Endothelial cell of umbilical vein (primary cell): ENCODE measurements at regions not wholly inside any gene's neighbourhood (a gene's known extent, or its start where the extent isn't known, plus 50 kb on each side); places are given as distances from the start of the nearest gene placed in this dataset.

Experiments used
- BruUV-seq: library from RNA; stranded (reverse); fragments of 400-500 nt; replicated peaks from 2 replicates; lab custom pipeline; 2021; lab: Mats Ljungman, UMichigan
- CTCF ChIA-PET: fragments of 300-600, 350-600 bp; sonication (Branson Sonifier 250); formaldehyde crosslinking; loops from one replicate; lab custom pipeline; 2021; ENCODE audit warnings: antibody characterized with exemption, inconsistent platforms; lab: Charles Lee
- POLR2A ChIA-PET: fragments of 300-600, 350-600 bp; sonication (Branson Sonifier 250); formaldehyde crosslinking; loops from one replicate; lab custom pipeline; 2021; ENCODE audit warnings: antibody characterized with exemption, inconsistent platforms; lab: Charles Lee
- DNase-seq: peaks from one replicate; pipeline ENCODE4 v3.0.0-alpha.2; 2011; ENCODE audit warnings: low read depth, low spot score
- FAIRE-seq: peaks from 2 replicates; lab custom pipeline; 2011; peaks lifted over from hg19 to GRCh38; lab: Jason Lieb, UNC
- H2AFZ ChIP-seq: 2 replicates; pipeline ENCODE4 v1.6.0; 2012; ENCODE audit warnings: low read depth, low read length, control low read depth, inconsistent platforms
- H3K27ac ChIP-seq: 2 replicates; pipeline ENCODE4 v1.5.1; 2011; ENCODE audit warnings: low read depth, mild to moderate bottlenecking, control low read depth, low read length, moderate library complexity; ENCODE audit not compliant: insufficient read depth
- H3K27me3 ChIP-seq, 2 experiments: 2 replicates each; pipeline versions ENCODE4 v1.6.0 to v1.6.1; 2011; ENCODE audit warnings: low read length in 2 of 2, mixed read lengths in 1 of 2; ENCODE audit not compliant: control insufficient read depth in 2 of 2, insufficient read depth in 2 of 2
- H3K36me3 ChIP-seq, 2 experiments: 2 replicates in 1 of 2; 3 replicates in 1 of 2; pipeline ENCODE4 v1.5.1; 2011; ENCODE audit warnings: low read length in 2 of 2, mild to moderate bottlenecking in 1 of 2, moderate library complexity in 1 of 2; ENCODE audit not compliant: control insufficient read depth in 2 of 2, insufficient read depth in 2 of 2; ENCODE audit errors: extremely low read depth in 1 of 2
- H3K4me1 ChIP-seq: 3 replicates; pipeline ENCODE4 v1.5.1; 2011; ENCODE audit warnings: mild to moderate bottlenecking, low read length; ENCODE audit not compliant: control insufficient read depth, insufficient read depth; ENCODE audit errors: extremely low read depth
- H3K4me2 ChIP-seq: 2 replicates; pipeline ENCODE4 v1.6.1; 2011; ENCODE audit warnings: low read length, control low read depth, mixed read lengths; ENCODE audit not compliant: insufficient read depth
- H3K4me3 ChIP-seq, 3 experiments: fragments of 200-600 bp in 1 of 3; sonication (generic), shearing (Covaris generic) in 1 of 3; replicated peaks in 1 of 3; 2 replicates each; pipeline ENCODE4 v1.5.1; 2011 to 2016; ENCODE audit warnings: control low read depth in 3 of 3, low read length in 3 of 3, mild to moderate bottlenecking in 2 of 3, inconsistent platforms in 1 of 3, low read depth in 1 of 3, moderate library complexity in 1 of 3; ENCODE audit not compliant: insufficient read depth in 1 of 3
- H3K79me2 ChIP-seq: 2 replicates; pipeline ENCODE4 v1.6.0; 2012; ENCODE audit warnings: low read length, inconsistent platforms; ENCODE audit not compliant: control insufficient read depth, insufficient read depth
- H3K9ac ChIP-seq: replicated peaks from 2 replicates; pipeline ENCODE3; 2011; ENCODE audit warnings: low read length, control low read depth; ENCODE audit not compliant: insufficient read depth; ENCODE audit errors: extremely low read depth
- H3K9me1 ChIP-seq: replicated peaks from 3 replicates; pipeline ENCODE4 v1.6.0; 2011; ENCODE audit warnings: mild to moderate bottlenecking, low read length; ENCODE audit not compliant: control insufficient read depth, insufficient read depth; ENCODE audit errors: extremely low read depth
- H3K9me3 ChIP-seq: replicated peaks from 2 replicates; pipeline ENCODE4 v1.5.1; 2012; ENCODE audit warnings: low read length, inconsistent platforms; ENCODE audit not compliant: control insufficient read depth, insufficient read depth
- H4K20me1 ChIP-seq: replicated peaks from 2 replicates; pipeline ENCODE3; 2011; ENCODE audit warnings: mild to moderate bottlenecking, low read length; ENCODE audit not compliant: control insufficient read depth, insufficient read depth; ENCODE audit errors: extremely low read depth
- EZH2 ChIP-seq: IDR thresholded peaks from 2 replicates; pipeline ENCODE4 v1.6.1; 2012; ENCODE audit warnings: borderline replicate concordance, low read depth, mild to moderate bottlenecking, moderate library complexity, low read length, inconsistent platforms; ENCODE audit not compliant: severe bottlenecking
- FOS ChIP-seq: IDR thresholded peaks from 2 replicates; pipeline ENCODE4 v1.6.1; 2011; ENCODE audit warnings: mild to moderate bottlenecking, low read length, moderate library complexity, borderline replicate concordance; ENCODE audit not compliant: insufficient read depth
- GATA2 ChIP-seq: IDR thresholded peaks from 2 replicates; pipeline ENCODE4 v1.7.0; 2011; ENCODE audit warnings: low read depth, mild to moderate bottlenecking, moderate library complexity, mixed read lengths, low read length; ENCODE audit not compliant: insufficient read length, insufficient read depth
- JUN ChIP-seq: IDR thresholded peaks from 2 replicates; pipeline ENCODE4 v1.6.1; 2011; ENCODE audit warnings: borderline replicate concordance, low read depth; ENCODE audit not compliant: insufficient read length, insufficient read depth
- MYC ChIP-seq: IDR thresholded peaks from one replicate; pipeline ENCODE4 v1.6.1; 2011; ENCODE audit warnings: mild to moderate bottlenecking, low read depth, low read length
- POLR2A ChIP-seq: IDR thresholded peaks from 2 replicates; pipeline ENCODE4 v1.6.1; 2012; ENCODE audit warnings: low read depth, mild to moderate bottlenecking, control low read depth, low read length
- POLR2AphosphoS5 ChIP-seq: IDR thresholded peaks from 2 replicates; pipeline ENCODE4 v1.6.1; 2012; ENCODE audit warnings: low read depth, mild to moderate bottlenecking, control low read depth, low read length, moderate library complexity; ENCODE audit not compliant: insufficient read depth
- dilution Hi-C: fragments of 300-500 bp; cut with MboI; formaldehyde crosslinking; loops from one replicate; pipeline ENCODE4 v1.15.0; 2019; ENCODE audit warnings: low sequenced_read_pairs; ENCODE audit not compliant: extremely low pct_ligation_motif_present
- intact Hi-C: fragments of 100-400 bp; cut with micrococcal nuclease; formaldehyde crosslinking; loops from one replicate; pipeline ENCODE4 v1.10.0; 2022
- TF ChIP-seq, protein P1 (sequence below): IDR thresholded peaks from 2 replicates; pipeline ENCODE4 v1.6.1; 2011; ENCODE audit not compliant: insufficient read depth, insufficient read length
- TF ChIP-seq, protein P2 (sequence below), 2 donors: IDR thresholded peaks; 1 replicate in 1 of 2; 2 replicates in 1 of 2; pipeline ENCODE4 v1.5.1; 2011; ENCODE audit warnings: low read length in 2 of 2, mild to moderate bottlenecking in 2 of 2, moderate library complexity in 2 of 2, control low read depth in 1 of 2, inconsistent platforms in 1 of 2, low read depth in 1 of 2; ENCODE audit not compliant: insufficient read depth in 1 of 2; ENCODE audit errors: extremely low read depth in 1 of 2

DNA sequence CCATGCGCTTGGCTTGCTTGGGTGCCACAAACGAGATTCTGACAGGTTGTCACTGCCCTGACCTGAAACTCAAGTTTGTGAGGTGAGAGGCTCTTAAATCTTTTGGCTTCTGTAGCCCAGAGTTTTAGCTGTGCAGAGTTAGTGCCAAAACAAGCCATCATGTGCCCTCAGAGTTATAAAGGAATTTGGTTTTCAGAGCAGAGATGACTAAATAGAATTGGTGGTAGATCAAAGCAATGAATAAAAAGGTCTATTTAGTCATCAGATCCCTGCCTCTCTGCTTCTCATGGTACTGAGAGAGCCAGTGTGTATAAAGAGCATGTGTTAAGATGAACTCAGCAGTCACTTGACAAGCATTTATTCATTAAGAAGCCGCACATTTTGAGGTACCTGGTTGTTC, 207.5 kb upstream of the DPH6 start:
- BruUV-seq: no TSS peak
- Histone ChIP-seq H3K4me2 (no peak overlapping the region), H3K27ac (no peak overlapping the region), H3K4me1 (peaks cover 3% of the 10 kb centered on the region), H3K9me3 (no peaks in the 10 kb centered on the region), H3K9me1 (no peaks in the 10 kb centered on the region), H2AFZ (no peak overlapping the region), H3K36me3 (no peaks in the 10 kb centered on the region), H3K9ac (no peak overlapping the region), H4K20me1 (no peaks in the 10 kb centered on the region), H3K79me2 (no peaks in the 10 kb centered on the region), H3K4me3 (no peak overlapping the region), H3K27me3 (no peaks in the 10 kb centered on the region)
- TF ChIP-seq POLR2A (no peak), FOS (no peak), EZH2 (no peak), MYC (no peak), GATA2 (no peak), JUN (no peak), POLR2AphosphoS5 (no peak)
- TF ChIP-seq, protein P1, sequence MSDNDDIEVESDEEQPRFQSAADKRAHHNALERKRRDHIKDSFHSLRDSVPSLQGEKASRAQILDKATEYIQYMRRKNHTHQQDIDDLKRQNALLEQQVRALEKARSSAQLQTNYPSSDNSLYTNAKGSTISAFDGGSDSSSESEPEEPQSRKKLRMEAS: no peak
- TF ChIP-seq, protein P2, sequence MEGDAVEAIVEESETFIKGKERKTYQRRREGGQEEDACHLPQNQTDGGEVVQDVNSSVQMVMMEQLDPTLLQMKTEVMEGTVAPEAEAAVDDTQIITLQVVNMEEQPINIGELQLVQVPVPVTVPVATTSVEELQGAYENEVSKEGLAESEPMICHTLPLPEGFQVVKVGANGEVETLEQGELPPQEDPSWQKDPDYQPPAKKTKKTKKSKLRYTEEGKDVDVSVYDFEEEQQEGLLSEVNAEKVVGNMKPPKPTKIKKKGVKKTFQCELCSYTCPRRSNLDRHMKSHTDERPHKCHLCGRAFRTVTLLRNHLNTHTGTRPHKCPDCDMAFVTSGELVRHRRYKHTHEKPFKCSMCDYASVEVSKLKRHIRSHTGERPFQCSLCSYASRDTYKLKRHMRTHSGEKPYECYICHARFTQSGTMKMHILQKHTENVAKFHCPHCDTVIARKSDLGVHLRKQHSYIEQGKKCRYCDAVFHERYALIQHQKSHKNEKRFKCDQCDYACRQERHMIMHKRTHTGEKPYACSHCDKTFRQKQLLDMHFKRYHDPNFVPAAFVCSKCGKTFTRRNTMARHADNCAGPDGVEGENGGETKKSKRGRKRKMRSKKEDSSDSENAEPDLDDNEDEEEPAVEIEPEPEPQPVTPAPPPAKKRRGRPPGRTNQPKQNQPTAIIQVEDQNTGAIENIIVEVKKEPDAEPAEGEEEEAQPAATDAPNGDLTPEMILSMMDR (IDR thresholded peaks at IDR 0.05; ENCODE audit: extremely low read depth in 1 of 2, insufficient read depth in 1 of 2, low read depth in 1 of 2, low read length in 2 of 2): no peak
- FAIRE-seq: no peak
- intact Hi-C loops (loop anchor here (5.0 kb wide), 3 partner anchors 159 to 1129 kb away; no protein-coding TSS in a partner anchor), dilution Hi-C loops (no loop called here)
- ChIA-PET POLR2A (no interaction called here), CTCF (interaction anchor here (0.8 to 3.3 kb wide), 5 partner anchors 9 to 740 kb away, joined by 3 to 44 read pairs (median 5); no protein-coding TSS in a partner anchor)
- DNase-seq: no peak
